GM12878 (cell line): ENCODE measurements at regions not wholly inside any gene's neighbourhood (a gene's known extent, or its start where the extent isn't known, plus 50 kb on each side); places are given as distances from the start of the nearest gene placed in this dataset.

Source experiments
- CEBPB ChIP-seq, 2 experiments: fragments of 150-350 bp in 1 of 2; IDR thresholded peaks; 2 replicates each; pipeline ENCODE4 v1.6.1; 2012 to 2014; ENCODE audit warnings: low read depth in 2 of 2, low read length in 2 of 2, borderline replicate concordance in 1 of 2, inconsistent platforms in 1 of 2
- E2F4 ChIP-seq: IDR thresholded peaks from 2 replicates; pipeline ENCODE4 v1.6.1; 2012; ENCODE audit warnings: low read depth, low read length, improper control_type of control experiment
- ESRRA ChIP-seq: IDR thresholded peaks from 2 replicates; pipeline ENCODE4 v1.6.1; 2012; ENCODE audit warnings: mild to moderate bottlenecking, low read length, improper control_type of control experiment
- HSF1 ChIP-seq: fragments of 150-350 bp; IDR thresholded peaks from 2 replicates; pipeline ENCODE4 v1.6.1; 2014; ENCODE audit warnings: mild to moderate bottlenecking, low read depth, low read length
- IKZF1 ChIP-seq: fragments of 450-650 bp; conservative IDR thresholded peaks from 2 replicates; pipeline ENCODE4 v1.6.1; 2017; ENCODE audit warnings: antibody characterized with exemption, mild to moderate bottlenecking
- MAX ChIP-seq: IDR thresholded peaks from 2 replicates; pipeline ENCODE4 v1.6.1; 2012; ENCODE audit warnings: low read depth, low read length, improper control_type of control experiment
- NFYA ChIP-seq: IDR thresholded peaks from 2 replicates; pipeline ENCODE4 v1.6.1; 2011; ENCODE audit warnings: low read depth, mild to moderate bottlenecking, low read length, improper control_type of control experiment, borderline replicate concordance
- NR2C2 ChIP-seq: IDR thresholded peaks from 2 replicates; pipeline ENCODE4 v1.6.1; 2011; ENCODE audit warnings: borderline replicate concordance, low read depth; ENCODE audit not compliant: control insufficient read depth, insufficient read length
- POU2F2 ChIP-seq: IDR thresholded peaks from 3 replicates; pipeline ENCODE4 v1.6.1; 2011; ENCODE audit warnings: low read depth, mild to moderate bottlenecking, low read length, borderline replicate concordance
- RBBP5 ChIP-seq: fragments of 200-600 bp; sonication (generic); conservative IDR thresholded peaks from 2 replicates; pipeline ENCODE4 v1.6.1; 2016
- RFX5 ChIP-seq: IDR thresholded peaks from 2 replicates; pipeline ENCODE4 v1.6.1; 2011; ENCODE audit warnings: low read depth, low read length, improper control_type of control experiment
- SMAD5 ChIP-seq: IDR thresholded peaks from 2 replicates; pipeline ENCODE4 v1.6.1; 2016; ENCODE audit warnings: antibody characterized with exemption, low read depth
- TAF1 ChIP-seq: IDR thresholded peaks from 2 replicates; pipeline ENCODE4 v1.6.1; 2011; ENCODE audit warnings: mild to moderate bottlenecking, low read depth, low read length, borderline replicate concordance
- ZNF687 ChIP-seq: fragments of 450-650 bp; IDR thresholded peaks from 2 replicates; pipeline ENCODE4 v1.6.1; 2017; ENCODE audit warnings: mild to moderate bottlenecking, moderate library complexity

- TF ChIP-seq ZNF687: no peak
- no peak for TF ChIP-seq ESRRA
- TF ChIP-seq CEBPB (IDR thresholded peaks at IDR 0.05; ENCODE audit: borderline replicate concordance in 1 of 2, low read depth in 2 of 2, low read length in 2 of 2): no peak
- TF ChIP-seq MAX: no peak
- TF ChIP-seq NR2C2: no peak
- no peak for TF ChIP-seq IKZF1
- TF ChIP-seq RBBP5: no peak
- no peak for TF ChIP-seq TAF1
- no peak for TF ChIP-seq HSF1
- TF ChIP-seq RFX5: no peak
- TF ChIP-seq POU2F2: no peak
- no peak for TF ChIP-seq NFYA
- TF ChIP-seq SMAD5: no peak
- no peak for TF ChIP-seq E2F4
- TF ChIP-seq, all 136 proteins: peak for 4
Measured at GRCh38 chr12:130031571-130032189, 127.9 kb upstream of the TMEM132D start (continued).
